Activated T-cell treated with anti-CD3 and anti-CD28 coated beads, Interleukin-2, amount 50 U/mL, for 48 hours (primary cell): ENCODE measurements at regions not wholly inside any gene's neighbourhood (a gene's known extent, or its start where the extent isn't known, plus 50 kb on each side); places are given as distances from the start of the nearest gene placed in this dataset.

Experiments used
- DNase-seq, 2 experiments: peaks; one replicate each; pipeline ENCODE4 v3.0.0-alpha.2; 2020

GRCh38 chr20:60132162-60132826 lies 174.1 kb downstream of the CDH26 start:
- DNase-seq: no peak

GRCh38 chr20:60132827-60133670 lies 174.8 kb downstream of the CDH26 start:
- no peak for DNase-seq

GRCh38 chr20:60135276-60135675 lies 177.1 kb downstream of the CDH26 start:
- no peak for DNase-seq

GRCh38 chr20:60136645-60137401 lies 178.6 kb downstream of the CDH26 start:
- no peak for DNase-seq

- peak; percentile 50 to 60 for DNase-seq
Measured at GRCh38 chr20:60137657-60138245, 179.5 kb downstream of the CDH26 start.

GRCh38 chr20:60138256-60139220 lies 180.3 kb downstream of the CDH26 start:
- peak; percentile 54 to 62 for DNase-seq

GRCh38 chr20:60139663-60140446 lies 181.6 kb downstream of the CDH26 start:
- no peak for DNase-seq

GRCh38 chr20:60142587-60142986 lies 184.4 kb downstream of the CDH26 start:
- DNase-seq: no peak

- DNase-seq: no peak
Measured at GRCh38 chr20:60143261-60143842, 185.1 kb downstream of the CDH26 start.

GRCh38 chr20:60144404-60144803 lies 186.2 kb downstream of the CDH26 start:
- DNase-seq: no peak

GRCh38 chr20:60144974-60145527 lies 186.8 kb downstream of the CDH26 start:
- no peak for DNase-seq

GRCh38 chr20:60147004-60147403 lies 188.8 kb downstream of the CDH26 start:
- no peak for DNase-seq

- DNase-seq: no peak
Measured at GRCh38 chr20:60148885-60149284, 190.7 kb downstream of the CDH26 start.

GRCh38 chr20:60152792-60153191 lies 194.6 kb downstream of the CDH26 start:
- DNase-seq: no peak

GRCh38 chr20:60160451-60161145 lies 202.4 kb downstream of the CDH26 start:
- no peak for DNase-seq

GRCh38 chr20:60167812-60168211 lies 209.6 kb downstream of the CDH26 start:
- no peak for DNase-seq

GRCh38 chr20:60168963-60169362 lies 210.7 kb downstream of the CDH26 start:
- DNase-seq: no peak

GRCh38 chr20:60170116-60170515 lies 211.9 kb downstream of the CDH26 start:
- no peak for DNase-seq

GRCh38 chr20:60171313-60171712 lies 213.1 kb downstream of the CDH26 start:
- DNase-seq: no peak

- no peak for DNase-seq
Measured at GRCh38 chr20:60171738-60172137, 213.5 kb downstream of the CDH26 start.
